GM10266 (cell line): ENCODE measurements at regions not wholly inside any gene's neighbourhood (a gene's known extent, or its start where the extent isn't known, plus 50 kb on each side); places are given as distances from the start of the nearest gene placed in this dataset.

Source experiments
- DNase-seq: peaks from one replicate; pipeline ENCODE4 v3.0.0; 2012; ENCODE audit errors: extremely low spot score
- TF ChIP-seq, protein P1 (sequence below): IDR thresholded peaks from 2 replicates; pipeline ENCODE4 v1.5.1; 2012; ENCODE audit warnings: mild to moderate bottlenecking, low read depth; ENCODE audit not compliant: control insufficient read depth, insufficient read depth; ENCODE audit errors: missing control alignments

DNA sequence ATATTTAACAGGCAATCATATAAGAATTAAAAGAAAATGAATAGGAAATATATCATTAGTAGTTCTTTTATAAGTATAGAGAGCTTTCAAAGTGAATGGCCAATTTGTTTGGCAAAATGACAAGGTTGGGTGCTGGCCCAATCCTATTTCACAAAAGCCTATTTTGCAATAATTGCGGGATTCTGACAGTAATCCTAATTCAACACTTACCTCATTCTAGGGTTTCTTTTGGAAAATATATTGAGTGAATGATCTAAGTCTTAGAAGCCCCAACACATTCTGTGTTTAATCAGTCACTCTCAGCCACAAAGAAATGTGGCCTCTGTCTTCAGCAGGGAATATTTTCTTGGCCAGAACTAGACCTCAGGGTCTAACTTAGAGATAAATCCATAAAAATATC, 835.9 kb upstream of the ZNF608 start:
- DNase-seq: no peak
- TF ChIP-seq, protein P1, sequence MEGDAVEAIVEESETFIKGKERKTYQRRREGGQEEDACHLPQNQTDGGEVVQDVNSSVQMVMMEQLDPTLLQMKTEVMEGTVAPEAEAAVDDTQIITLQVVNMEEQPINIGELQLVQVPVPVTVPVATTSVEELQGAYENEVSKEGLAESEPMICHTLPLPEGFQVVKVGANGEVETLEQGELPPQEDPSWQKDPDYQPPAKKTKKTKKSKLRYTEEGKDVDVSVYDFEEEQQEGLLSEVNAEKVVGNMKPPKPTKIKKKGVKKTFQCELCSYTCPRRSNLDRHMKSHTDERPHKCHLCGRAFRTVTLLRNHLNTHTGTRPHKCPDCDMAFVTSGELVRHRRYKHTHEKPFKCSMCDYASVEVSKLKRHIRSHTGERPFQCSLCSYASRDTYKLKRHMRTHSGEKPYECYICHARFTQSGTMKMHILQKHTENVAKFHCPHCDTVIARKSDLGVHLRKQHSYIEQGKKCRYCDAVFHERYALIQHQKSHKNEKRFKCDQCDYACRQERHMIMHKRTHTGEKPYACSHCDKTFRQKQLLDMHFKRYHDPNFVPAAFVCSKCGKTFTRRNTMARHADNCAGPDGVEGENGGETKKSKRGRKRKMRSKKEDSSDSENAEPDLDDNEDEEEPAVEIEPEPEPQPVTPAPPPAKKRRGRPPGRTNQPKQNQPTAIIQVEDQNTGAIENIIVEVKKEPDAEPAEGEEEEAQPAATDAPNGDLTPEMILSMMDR: no peak

DNA sequence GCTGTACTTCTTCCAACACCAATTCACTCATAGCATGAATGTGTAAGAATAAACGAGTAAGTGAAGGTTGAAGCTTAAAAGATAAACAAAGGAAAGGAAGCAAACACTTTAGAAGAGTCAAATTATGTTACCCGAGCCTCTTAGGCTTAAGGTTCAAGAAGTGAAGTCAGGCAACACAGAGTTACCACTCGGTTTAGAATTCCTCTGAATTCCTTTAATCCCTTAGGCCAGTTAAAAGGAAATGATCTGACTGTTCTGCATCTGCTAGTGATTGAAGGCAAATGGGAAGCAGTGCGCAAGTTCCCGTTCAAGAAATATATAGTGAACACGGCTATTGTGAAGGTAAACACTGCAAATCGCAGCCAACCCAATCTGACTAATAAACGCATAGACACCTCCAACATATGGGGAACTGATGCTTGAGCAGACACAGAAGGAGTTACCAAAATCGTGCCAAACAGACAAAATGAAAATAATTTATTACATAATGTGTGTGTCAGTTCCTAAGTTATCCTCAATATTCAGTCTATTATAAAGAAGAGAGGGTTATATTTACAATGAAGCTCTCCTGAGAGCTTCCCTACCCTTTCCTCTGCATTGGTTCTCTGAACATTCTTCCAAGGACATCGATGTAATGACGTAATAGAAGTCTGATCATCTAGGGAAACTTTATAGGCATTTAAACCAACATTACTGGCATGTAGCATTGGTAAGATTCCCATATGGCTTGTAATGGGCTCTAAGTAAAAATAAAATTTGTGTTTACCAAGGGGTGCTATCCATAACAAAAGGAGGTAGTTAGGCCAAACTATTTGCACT, 837.1 kb upstream of the ZNF608 start:
- TF ChIP-seq, protein P1: no peak
- no peak for DNase-seq

DNA sequence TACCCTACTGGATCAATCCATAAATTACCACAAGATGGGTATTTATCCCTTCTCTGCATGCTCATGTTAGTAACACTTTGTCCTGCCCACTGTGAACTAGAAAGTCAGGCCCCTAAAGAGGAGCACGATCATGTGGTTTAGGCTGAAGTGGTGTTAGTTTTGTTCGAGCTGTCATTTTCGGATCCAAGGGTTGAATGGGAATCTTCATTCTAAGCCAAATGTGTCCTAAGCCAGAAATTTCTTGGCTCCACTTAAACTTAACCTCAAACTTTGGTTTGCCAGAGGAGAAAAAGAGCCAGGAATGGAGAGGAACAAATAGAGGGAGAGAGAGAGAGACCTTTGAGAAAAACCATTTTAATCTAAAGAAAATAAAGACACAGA, 837.7 kb upstream of the ZNF608 start:
- TF ChIP-seq, protein P1: no peak
- DNase-seq: no peak

DNA sequence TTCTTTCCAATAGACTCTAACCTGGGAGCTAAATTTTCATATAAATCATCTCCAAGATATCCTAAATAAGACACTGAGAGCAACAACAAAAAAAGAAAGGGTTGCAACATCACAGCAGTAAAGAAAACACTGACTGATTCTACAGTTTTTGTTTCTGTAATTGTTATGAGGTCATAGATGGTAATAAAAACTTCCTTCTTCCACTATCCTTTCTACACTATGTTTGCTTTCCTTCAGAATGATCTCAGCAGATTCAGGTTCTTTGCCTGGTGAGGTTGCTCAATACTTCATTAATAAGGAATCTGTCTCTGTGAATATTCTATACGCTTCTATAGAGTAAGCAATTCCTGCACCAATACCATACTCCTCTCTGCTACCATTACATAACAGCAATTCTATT, 835.6 kb upstream of the GRAMD2B start:
- DNase-seq: no peak
- TF ChIP-seq, protein P1: no peak

DNA sequence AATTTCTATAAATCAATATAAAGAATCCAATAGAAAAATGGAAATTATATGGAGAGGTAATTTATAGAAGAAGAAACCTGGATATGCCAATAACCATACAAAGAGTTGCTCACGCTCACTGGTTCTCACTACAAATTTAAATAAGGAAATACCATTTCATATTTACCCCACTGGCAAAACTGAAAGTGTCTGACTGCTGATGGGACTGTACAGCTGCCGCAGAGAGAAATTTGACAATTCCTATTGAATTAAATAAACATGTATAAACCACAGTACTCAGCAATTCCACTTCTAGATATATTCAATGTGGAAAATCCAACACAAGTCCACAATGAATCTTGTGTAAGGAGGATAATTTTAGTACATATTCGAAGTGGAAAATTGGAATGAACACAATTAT, 830.4 kb upstream of the GRAMD2B start:
- no peak for DNase-seq
- TF ChIP-seq, protein P1: no peak

DNA sequence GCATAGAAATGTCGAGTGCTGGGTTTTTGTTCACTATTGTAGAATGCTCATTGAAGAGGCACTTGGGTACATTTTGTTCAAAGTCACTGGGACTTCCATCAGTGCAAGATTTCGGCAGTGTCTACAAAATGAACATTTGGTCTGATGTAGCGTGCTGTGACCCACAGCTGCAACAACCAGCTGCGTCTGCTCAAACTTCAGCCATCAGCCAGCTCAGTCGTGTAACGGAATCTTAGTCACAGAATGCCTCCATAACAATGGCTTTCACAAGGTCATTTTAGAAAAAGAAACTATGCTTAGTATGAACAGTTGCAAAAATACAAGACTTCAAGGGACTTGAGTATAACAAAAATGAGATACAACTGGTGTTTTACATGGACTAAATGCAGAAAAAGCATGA, 828.1 kb upstream of the GRAMD2B start:
- DNase-seq: no peak
- TF ChIP-seq, protein P1: no peak

DNA sequence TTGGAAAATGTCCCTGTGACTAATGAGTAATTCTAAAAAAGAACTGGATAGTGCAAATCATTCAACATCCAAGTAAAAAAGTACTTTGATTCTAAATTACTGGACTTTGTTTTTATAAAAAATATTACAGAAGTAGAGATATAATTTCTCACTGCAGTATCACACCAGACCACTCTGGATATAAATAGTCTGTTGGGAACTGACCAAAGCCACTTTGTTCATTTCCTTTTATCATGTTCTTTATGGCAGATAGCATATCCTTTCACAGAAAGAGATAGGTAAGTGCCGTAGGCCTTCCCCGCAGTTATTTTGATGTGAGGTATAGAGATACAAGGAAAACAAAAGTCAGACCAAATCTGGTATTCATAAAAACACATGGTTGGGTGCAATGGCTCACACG, 827.4 kb upstream of the GRAMD2B start:
- TF ChIP-seq, protein P1: no peak
- no peak for DNase-seq
